ENCODE measurements at regions not wholly inside any gene's neighbourhood (a gene's known extent, or its start where the extent isn't known, plus 50 kb on each side); places are given as distances from the start of the nearest gene placed in this dataset.

- H3K4me3 Mint-ChIP-seq, result no peak overlapping the region
- H3K9me3 Mint-ChIP-seq, result no peaks in the 10 kb centered on the region
- no peak for TF ChIP-seq CTCF (conservative IDR thresholded peaks at IDR 0.05)
- H3K36me3 Mint-ChIP-seq (ENCODE audit: low read depth), result no peaks in the 10 kb centered on the region
- no peak for DNase-seq (ENCODE audit: low read depth, low spot score)
- no peak overlapping the region for H3K27ac Mint-ChIP-seq (ENCODE audit: unreplicated experiment)
- peaks cover 58% of the 10 kb centered on the region for H3K27me3 Mint-ChIP-seq (ENCODE audit: low read depth)
- peaks cover 15% of the 10 kb centered on the region for H3K4me1 Mint-ChIP-seq
Measured at GRCh38 chr10:129027906-129028305, 439.1 kb upstream of the MGMT start.

GRCh38 chr10:129028451-129028850 is 438.6 kb upstream of the MGMT start:
- Mint-ChIP-seq H3K36me3 (ENCODE audit: low read depth) (no peaks in the 10 kb centered on the region), H3K27me3 (ENCODE audit: low read depth) (peaks cover 62% of the 10 kb centered on the region), H3K4me3 (no peak overlapping the region), H3K27ac (ENCODE audit: unreplicated experiment) (no peak overlapping the region), H3K9me3 (no peaks in the 10 kb centered on the region), H3K4me1 (peaks cover 12% of the 10 kb centered on the region)
- DNase-seq (ENCODE audit: low read depth, low spot score), result no peak
- no peak for TF ChIP-seq CTCF (conservative IDR thresholded peaks at IDR 0.05)

- DNase-seq (ENCODE audit: low read depth, low spot score), result no peak
- H3K4me1 Mint-ChIP-seq, result peaks cover 18% of the 10 kb centered on the region
- H3K27me3 Mint-ChIP-seq (ENCODE audit: low read depth), result peaks cover 68% of the 10 kb centered on the region
- H3K9me3 Mint-ChIP-seq, result no peaks in the 10 kb centered on the region
- H3K36me3 Mint-ChIP-seq (ENCODE audit: low read depth), result no peaks in the 10 kb centered on the region
- no peak for TF ChIP-seq CTCF (conservative IDR thresholded peaks at IDR 0.05)
- H3K4me3 Mint-ChIP-seq, result no peak overlapping the region
- no peak overlapping the region for H3K27ac Mint-ChIP-seq (ENCODE audit: unreplicated experiment)
Measured at GRCh38 chr10:129029051-129029450, 438.0 kb upstream of the MGMT start.

- TF ChIP-seq CTCF (conservative IDR thresholded peaks at IDR 0.05), result no peak
- H3K4me3 Mint-ChIP-seq, result no peak overlapping the region
- no peaks in the 10 kb centered on the region for H3K36me3 Mint-ChIP-seq (ENCODE audit: low read depth)
- no peak for DNase-seq (ENCODE audit: low read depth, low spot score)
- H3K27me3 Mint-ChIP-seq (ENCODE audit: low read depth), result peaks cover 68% of the 10 kb centered on the region
- peaks cover 21% of the 10 kb centered on the region for H3K4me1 Mint-ChIP-seq
- no peak overlapping the region for H3K27ac Mint-ChIP-seq (ENCODE audit: unreplicated experiment)
- no peaks in the 10 kb centered on the region for H3K9me3 Mint-ChIP-seq
Measured at GRCh38 chr10:129029851-129030602, 437.0 kb upstream of the MGMT start.

GRCh38 chr10:129030603-129030895 is 436.5 kb upstream of the MGMT start:
- no peak for DNase-seq (ENCODE audit: low read depth, low spot score)
- Mint-ChIP-seq H3K4me1 (peaks cover 21% of the 10 kb centered on the region), H3K9me3 (no peaks in the 10 kb centered on the region), H3K4me3 (no peak overlapping the region), H3K36me3 (ENCODE audit: low read depth) (no peaks in the 10 kb centered on the region), H3K27me3 (ENCODE audit: low read depth) (peaks cover 68% of the 10 kb centered on the region), H3K27ac (ENCODE audit: unreplicated experiment) (no peak overlapping the region)
- TF ChIP-seq CTCF (conservative IDR thresholded peaks at IDR 0.05), result no peak

All from neural crest cell (in vitro differentiated cells).